Endothelial cell (in vitro differentiated cells): ENCODE measurements at regions not wholly inside any gene's neighbourhood (a gene's known extent, or its start where the extent isn't known, plus 50 kb on each side); places are given as distances from the start of the nearest gene placed in this dataset.

Experiments used
- DNase-seq: peaks from one replicate; pipeline ENCODE4 v3.0.0; 2021; ENCODE audit warnings: low spot score
- H3K27ac Mint-ChIP-seq: one replicate; pipeline ENCODE4 v1.8.0; 2021; ENCODE audit warnings: mixed read lengths, inconsistent platforms; ENCODE audit not compliant: unreplicated experiment
- H3K27me3 Mint-ChIP-seq: one replicate; pipeline ENCODE4 v1.8.0; 2021; ENCODE audit warnings: mild to moderate bottlenecking, moderate library complexity, mixed read lengths, inconsistent platforms; ENCODE audit not compliant: unreplicated experiment
- H3K36me3 Mint-ChIP-seq: one replicate; pipeline ENCODE4 v1.8.0; 2021; ENCODE audit warnings: mild to moderate bottlenecking, low read depth, mixed read lengths, inconsistent platforms; ENCODE audit not compliant: unreplicated experiment
- H3K4me1 Mint-ChIP-seq: one replicate; pipeline ENCODE4 v1.8.0; 2021; ENCODE audit warnings: mild to moderate bottlenecking, mixed read lengths, inconsistent platforms; ENCODE audit not compliant: unreplicated experiment
- H3K4me3 Mint-ChIP-seq: one replicate; pipeline ENCODE4 v1.8.0; 2021; ENCODE audit warnings: mild to moderate bottlenecking, mixed read lengths, inconsistent platforms; ENCODE audit not compliant: unreplicated experiment
- H3K9me3 Mint-ChIP-seq: one replicate; pipeline ENCODE4 v1.8.0; 2021; ENCODE audit warnings: mixed read lengths, inconsistent platforms; ENCODE audit not compliant: unreplicated experiment
- CTCF ChIP-seq: fragments of 200-600 bp; sonication (generic); IDR thresholded peaks from one replicate; pipeline ENCODE4 v1.5.0; 2021; ENCODE audit warnings: antibody characterized with exemption; ENCODE audit not compliant: unreplicated experiment

- Mint-ChIP-seq H3K4me1 (no peaks in the 10 kb centered on the region), H3K27ac (no peak overlapping the region)
These were observed 310.1 kb downstream of the MDFIC start for GRCh38 chr7:115232041-115232440.

GRCh38 chr7:115230882-115231571 lies 309.1 kb downstream of the MDFIC start:
- no peak overlapping the region for H3K27ac Mint-ChIP-seq
- no peaks in the 10 kb centered on the region for H3K4me1 Mint-ChIP-seq
- no peaks in the 10 kb centered on the region for H3K27me3 Mint-ChIP-seq
- TF ChIP-seq CTCF: no peak
- H3K4me3 Mint-ChIP-seq: no peak overlapping the region
- no peaks in the 10 kb centered on the region for H3K36me3 Mint-ChIP-seq
- DNase-seq: no peak
- peaks cover 3% of the 10 kb centered on the region for H3K9me3 Mint-ChIP-seq

More at GRCh38 chr7:115232041-115232440, 310.1 kb downstream of the MDFIC start:
- no peaks in the 10 kb centered on the region for H3K27me3 Mint-ChIP-seq
- DNase-seq: no peak
- H3K36me3 Mint-ChIP-seq: no peaks in the 10 kb centered on the region
- no peak for TF ChIP-seq CTCF
- H3K9me3 Mint-ChIP-seq: no peaks in the 10 kb centered on the region
- H3K4me3 Mint-ChIP-seq: no peak overlapping the region

- DNase-seq: no peak
- H3K9me3 Mint-ChIP-seq: peaks cover 3% of the 10 kb centered on the region
- no peak overlapping the region for H3K4me3 Mint-ChIP-seq
- no peak overlapping the region for H3K27ac Mint-ChIP-seq
- H3K36me3 Mint-ChIP-seq: no peaks in the 10 kb centered on the region
- peaks cover 3% of the 10 kb centered on the region for H3K27me3 Mint-ChIP-seq
- no peak for TF ChIP-seq CTCF
- no peaks in the 10 kb centered on the region for H3K4me1 Mint-ChIP-seq
These were observed 307.7 kb downstream of the MDFIC start for GRCh38 chr7:115229401-115230105.

- no peak overlapping the region for H3K27ac Mint-ChIP-seq
- no peak for TF ChIP-seq CTCF
- DNase-seq: no peak
- H3K9me3 Mint-ChIP-seq: peaks cover 3% of the 10 kb centered on the region
- peaks cover 3% of the 10 kb centered on the region for H3K27me3 Mint-ChIP-seq
- no peak overlapping the region for H3K4me3 Mint-ChIP-seq
- H3K36me3 Mint-ChIP-seq: no peaks in the 10 kb centered on the region
- H3K4me1 Mint-ChIP-seq: no peaks in the 10 kb centered on the region
These were observed 305.8 kb downstream of the MDFIC start for GRCh38 chr7:115227473-115228235.

GRCh38 chr7:115226410-115226809 lies 304.5 kb downstream of the MDFIC start:
- H3K27me3 Mint-ChIP-seq: peaks cover 3% of the 10 kb centered on the region
- H3K9me3 Mint-ChIP-seq: peaks cover 3% of the 10 kb centered on the region
- H3K27ac Mint-ChIP-seq: no peak overlapping the region
- H3K4me3 Mint-ChIP-seq: no peak overlapping the region
- no peak for DNase-seq
- H3K4me1 Mint-ChIP-seq: no peaks in the 10 kb centered on the region
- no peak for TF ChIP-seq CTCF
- no peaks in the 10 kb centered on the region for H3K36me3 Mint-ChIP-seq
